HepG2 (cell line): ENCODE measurements at regions not wholly inside any gene's neighbourhood (a gene's known extent, or its start where the extent isn't known, plus 50 kb on each side); places are given as distances from the start of the nearest gene placed in this dataset.
A peak's percentile ranks its signal among the peaks of the same experiment; 100 is the strongest.

Experiments
- ASH2L ChIP-seq: fragments of 300-600, 200-600 bp; sonication (generic); IDR thresholded peaks from 2 replicates; pipeline ENCODE4 v1.7.0; 2017; ENCODE audit warnings: low read depth, mild to moderate bottlenecking, moderate library complexity, mixed read lengths, low read length; ENCODE audit not compliant: insufficient read length
- CBX2 ChIP-seq, 2 experiments: fragments of 200-600 bp in 1 of 2; sonication (generic); formaldehyde crosslinking in 1 of 2; IDR thresholded peaks; 2 replicates each; pipeline versions ENCODE4 v1.7.0 to v1.8.1; 2018 to 2022; ENCODE audit warnings: low read depth in 2 of 2, low read length in 1 of 2, mild to moderate bottlenecking in 1 of 2, missing genetic modification reagents in 1 of 2
- CHCHD3 ChIP-seq: sonication (generic); formaldehyde crosslinking; IDR thresholded peaks from 2 replicates; pipeline ENCODE4 v1.8.0; 2022; ENCODE audit warnings: mild to moderate bottlenecking, missing genetic modification reagents, moderate library complexity
- ETV6 ChIP-seq: sonication (generic); formaldehyde crosslinking; conservative IDR thresholded peaks from 2 replicates; pipeline ENCODE4 v1.4.0; 2020; ENCODE audit warnings: missing genetic modification reagents
- GATA4 ChIP-seq: sonication (generic); IDR thresholded peaks from 2 replicates; pipeline ENCODE4 v1.6.1; 2016; ENCODE audit warnings: antibody characterized with exemption, low read depth, borderline replicate concordance
- HNRNPK ChIP-seq: fragments of 200-400 bp; formaldehyde crosslinking; IDR thresholded peaks from 2 replicates; pipeline ENCODE4 v1.6.1; 2018; ENCODE audit warnings: low read length, low read depth, moderate library complexity, mild to moderate bottlenecking; ENCODE audit not compliant: poor library complexity, severe bottlenecking
- MEIS1 ChIP-seq: sonication (generic); formaldehyde crosslinking; IDR thresholded peaks from 2 replicates; pipeline ENCODE4 v1.9.0; 2021; ENCODE audit warnings: mild to moderate bottlenecking, missing genetic modification reagents, moderate library complexity, borderline replicate concordance
- MXI1 ChIP-seq: IDR thresholded peaks from 3 replicates; pipeline ENCODE4 v1.6.1; 2012; ENCODE audit warnings: low read depth, low read length, inconsistent platforms, borderline replicate concordance
- TBL1XR1 ChIP-seq: fragments of 150-350 bp; IDR thresholded peaks from 2 replicates; pipeline ENCODE4 v1.6.1; 2014; ENCODE audit warnings: borderline replicate concordance, low read length; ENCODE audit not compliant: partially characterized antibody
- WIZ ChIP-seq: sonication (generic); formaldehyde crosslinking; IDR thresholded peaks from 2 replicates; pipeline ENCODE4 v1.5.1; 2020; ENCODE audit warnings: mild to moderate bottlenecking, missing genetic modification reagents
- ZFP36 ChIP-seq: fragments of 150-350 bp; IDR thresholded peaks from 2 replicates; pipeline ENCODE4 v1.6.1; 2018; ENCODE audit warnings: borderline replicate concordance, low read length, low read depth; ENCODE audit not compliant: partially characterized antibody
- ZFY ChIP-seq: sonication (generic); formaldehyde crosslinking; IDR thresholded peaks from 2 replicates; pipeline ENCODE4 v1.4.0; 2020; ENCODE audit warnings: missing genetic modification reagents
- ZNF343 ChIP-seq: sonication (generic); formaldehyde crosslinking; IDR thresholded peaks from 2 replicates; pipeline ENCODE4 v1.4.0; 2020; ENCODE audit warnings: mild to moderate bottlenecking, missing genetic modification reagents
- ZNF577 ChIP-seq: sonication (generic); formaldehyde crosslinking; IDR thresholded peaks from 2 replicates; pipeline ENCODE4 v1.4.0; 2020; ENCODE audit warnings: mild to moderate bottlenecking, low read depth, missing genetic modification reagents, borderline replicate concordance
- ZNF660 ChIP-seq: sonication (generic); formaldehyde crosslinking; IDR thresholded peaks from 2 replicates; pipeline ENCODE4 v1.5.1; 2020; ENCODE audit warnings: mild to moderate bottlenecking, low read depth, missing genetic modification reagents, borderline replicate concordance
- ZNF687 ChIP-seq: sonication (generic); formaldehyde crosslinking; IDR thresholded peaks from 2 replicates; pipeline ENCODE4 v1.5.1; 2020; ENCODE audit warnings: mild to moderate bottlenecking, missing genetic modification reagents, moderate library complexity
- ZNF720 ChIP-seq: sonication (generic); formaldehyde crosslinking; IDR thresholded peaks from 2 replicates; pipeline ENCODE4 v1.4.0; 2020; ENCODE audit warnings: missing genetic modification reagents
- ZNF773 ChIP-seq: sonication (generic); formaldehyde crosslinking; IDR thresholded peaks from 2 replicates; pipeline ENCODE4 v1.4.0; 2020; ENCODE audit warnings: missing genetic modification reagents, borderline replicate concordance
- ZNF790 ChIP-seq: sonication (generic); formaldehyde crosslinking; IDR thresholded peaks from 2 replicates; pipeline ENCODE4 v1.8.0; 2022; ENCODE audit warnings: missing genetic modification reagents, mild to moderate bottlenecking, borderline replicate concordance
- ZNF841 ChIP-seq: sonication (generic); formaldehyde crosslinking; IDR thresholded peaks from 2 replicates; pipeline ENCODE4 v1.8.1; 2023; ENCODE audit warnings: missing genetic modification reagents, borderline replicate concordance
- ZSCAN9 ChIP-seq: IDR thresholded peaks from 2 replicates; pipeline ENCODE4 v1.6.1; 2016; ENCODE audit warnings: borderline replicate concordance
- TF ChIP-seq, protein P1 (sequence below): sonication (generic); formaldehyde crosslinking; IDR thresholded peaks from 2 replicates; pipeline ENCODE4 v1.4.0; 2020; ENCODE audit warnings: mild to moderate bottlenecking, missing genetic modification reagents
- TF ChIP-seq, protein P2 (sequence below): fragments of 450-650 bp; IDR thresholded peaks from 2 replicates; pipeline ENCODE4 v1.6.1; 2016

GRCh38 chr2:234845602-234846590 lies 105.9 kb upstream of the SH3BP4 start (continued):
- TF ChIP-seq MXI1: no peak
- peak; percentile 34 for TF ChIP-seq TBL1XR1
- TF ChIP-seq ZSCAN9 (CRISPR knock-in tag): peak; percentile 42; the same call in 1 of the 2 replicates
- no peak for TF ChIP-seq ZNF841 (CRISPR knock-in tag)
- TF ChIP-seq GATA4: peak; percentile 97; the same call in 1 of the 2 replicates
- no peak for TF ChIP-seq ZFY (CRISPR knock-in tag)
- peak; percentile 98 for TF ChIP-seq ASH2L
- TF ChIP-seq, protein P1, sequence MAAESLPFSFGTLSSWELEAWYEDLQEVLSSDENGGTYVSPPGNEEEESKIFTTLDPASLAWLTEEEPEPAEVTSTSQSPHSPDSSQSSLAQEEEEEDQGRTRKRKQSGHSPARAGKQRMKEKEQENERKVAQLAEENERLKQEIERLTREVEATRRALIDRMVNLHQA (CRISPR knock-in tag): no peak
- TF ChIP-seq HNRNPK: no peak
- TF ChIP-seq ZNF773 (CRISPR knock-in tag): no peak
- TF ChIP-seq WIZ (CRISPR knock-in tag): 0 out of 2 replicates have a peak, but pooled peaks have one; percentile 41
- peak; percentile 75 for TF ChIP-seq MEIS1 (CRISPR knock-in tag)
- no peak for TF ChIP-seq ZNF660 (CRISPR knock-in tag)
- TF ChIP-seq ZNF343 (CRISPR knock-in tag): no peak
- TF ChIP-seq CBX2 (IDR thresholded peaks at IDR 0.05; ENCODE audit: low read depth, low read length): no peak
- no peak for TF ChIP-seq CBX2 (CRISPR knock-in tag; IDR thresholded peaks at IDR 0.05; ENCODE audit: low read depth)
- TF ChIP-seq, protein P2, sequence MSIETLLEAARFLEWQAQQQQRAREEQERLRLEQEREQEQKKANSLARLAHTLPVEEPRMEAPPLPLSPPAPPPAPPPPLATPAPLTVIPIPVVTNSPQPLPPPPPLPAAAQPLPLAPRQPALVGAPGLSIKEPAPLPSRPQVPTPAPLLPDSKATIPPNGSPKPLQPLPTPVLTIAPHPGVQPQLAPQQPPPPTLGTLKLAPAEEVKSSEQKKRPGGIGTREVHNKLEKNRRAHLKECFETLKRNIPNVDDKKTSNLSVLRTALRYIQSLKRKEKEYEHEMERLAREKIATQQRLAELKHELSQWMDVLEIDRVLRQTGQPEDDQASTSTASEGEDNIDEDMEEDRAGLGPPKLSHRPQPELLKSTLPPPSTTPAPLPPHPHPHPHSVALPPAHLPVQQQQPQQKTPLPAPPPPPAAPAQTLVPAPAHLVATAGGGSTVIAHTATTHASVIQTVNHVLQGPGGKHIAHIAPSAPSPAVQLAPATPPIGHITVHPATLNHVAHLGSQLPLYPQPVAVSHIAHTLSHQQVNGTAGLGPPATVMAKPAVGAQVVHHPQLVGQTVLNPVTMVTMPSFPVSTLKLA: no peak; the same call in 1 of the 2 replicates
- no peak for TF ChIP-seq ZNF577 (CRISPR knock-in tag)
- TF ChIP-seq ZFP36: no peak
- no peak for TF ChIP-seq ZNF720 (CRISPR knock-in tag)
- no peak for TF ChIP-seq ETV6 (CRISPR knock-in tag)
- no peak for TF ChIP-seq ZNF687 (CRISPR knock-in tag)
- TF ChIP-seq CHCHD3 (CRISPR knock-in tag): no peak
- no peak for TF ChIP-seq ZNF790 (CRISPR knock-in tag)
